Spinal cord (tissue), 9 donors: ENCODE measurements at regions not wholly inside any gene's neighbourhood (a gene's known extent, or its start where the extent isn't known, plus 50 kb on each side); places are given as distances from the start of the nearest gene placed in this dataset.

Experiments
- DNase-seq, 6 donors: peaks; one replicate each; pipeline versions ENCODE4 v3.0.0 to v3.0.0-alpha.2; 2013 to 2015; ENCODE audit warnings: low spot score in 6 of 6, low read depth in 4 of 6
- H3K27ac ChIP-seq: one replicate; pipeline ENCODE4 v1.5.1; 2013; ENCODE audit warnings: low read depth, low read length, control low read depth
- H3K27me3 ChIP-seq: one replicate; pipeline ENCODE4 v1.6.1; 2013; ENCODE audit warnings: low read length; ENCODE audit not compliant: control insufficient read depth, insufficient read depth
- H3K36me3 ChIP-seq: one replicate; pipeline ENCODE4 v1.6.1; 2013; ENCODE audit warnings: low read length; ENCODE audit not compliant: control insufficient read depth, insufficient read depth
- H3K4me1 ChIP-seq: one replicate; pipeline ENCODE4 v1.6.1; 2013; ENCODE audit warnings: low read length; ENCODE audit not compliant: control insufficient read depth, insufficient read depth
- H3K4me3 ChIP-seq: one replicate; pipeline ENCODE4 v1.5.1; 2013; ENCODE audit warnings: low read depth, low read length, control low read depth
- H3K9me3 ChIP-seq: one replicate; pipeline ENCODE4 v1.6.1; 2013; ENCODE audit warnings: low read length; ENCODE audit not compliant: control insufficient read depth, insufficient read depth
- WGBS: methylation state at CpG from one replicate; pipeline ENCODE4 v1.1.5; 2013; ENCODE audit warnings: missing lambda C conversion rate; ENCODE audit not compliant: insufficient coverage; 5-methylcytosine and 5-hydroxymethylcytosine counted together
- donor health status: healthy.

DNA sequence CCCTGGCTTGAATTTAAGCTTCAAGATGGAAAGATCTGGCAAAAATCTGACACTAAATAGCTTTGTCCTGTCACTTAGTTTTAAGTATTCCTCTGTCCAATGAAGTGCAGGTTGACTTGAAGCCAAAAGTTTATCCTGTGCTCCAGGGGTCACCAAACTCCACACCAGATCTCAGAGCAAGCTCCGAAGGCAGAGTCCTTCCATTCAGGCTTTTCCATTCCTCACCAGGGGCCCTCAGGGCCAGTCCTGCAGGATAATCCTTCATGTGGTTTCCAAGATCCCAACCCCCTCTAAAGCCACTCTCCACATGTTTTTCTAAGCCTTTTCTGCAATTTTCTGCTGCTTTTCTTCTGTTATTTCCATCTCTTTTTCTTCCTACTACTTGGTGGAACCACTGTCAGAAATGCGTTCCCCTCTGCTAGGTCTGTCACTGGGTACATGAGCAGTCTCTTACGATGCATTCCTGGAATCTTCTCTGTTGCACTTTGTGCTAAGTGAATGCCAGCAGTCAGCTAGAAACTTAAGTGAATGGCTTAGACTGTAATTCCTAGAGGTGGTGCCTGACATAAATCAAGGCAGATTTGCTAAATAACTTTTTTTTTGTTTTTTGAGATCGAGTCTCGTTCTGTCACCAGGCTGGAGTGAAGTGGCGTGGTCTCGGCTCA, 251.4 kb downstream of the MSRB3 start:
- Histone ChIP-seq H3K27me3 (no peaks in the 10 kb centered on the region), H3K27ac (no peak overlapping the region), H3K4me3 (no peak overlapping the region), H3K4me1 (peaks cover 13% of the 10 kb centered on the region), H3K36me3 (no peaks in the 10 kb centered on the region), H3K9me3 (no peaks in the 10 kb centered on the region)
- WGBS: 78% methylated on average over 5 of the region's 7 CpGs
- DNase-seq: no peak

- H3K4me1 ChIP-seq: peaks cover 13% of the 10 kb centered on the region
- 100% methylated on average over 1 of the region's 2 CpGs for WGBS
- no peak overlapping the region for H3K4me3 ChIP-seq
- H3K27ac ChIP-seq: no peak overlapping the region
- no peaks in the 10 kb centered on the region for H3K9me3 ChIP-seq
- no peaks in the 10 kb centered on the region for H3K27me3 ChIP-seq
- no peak for DNase-seq
- no peaks in the 10 kb centered on the region for H3K36me3 ChIP-seq
Observed at GRCh38 chr12:65532162-65532561, 253.7 kb downstream of the MSRB3 start.

DNA sequence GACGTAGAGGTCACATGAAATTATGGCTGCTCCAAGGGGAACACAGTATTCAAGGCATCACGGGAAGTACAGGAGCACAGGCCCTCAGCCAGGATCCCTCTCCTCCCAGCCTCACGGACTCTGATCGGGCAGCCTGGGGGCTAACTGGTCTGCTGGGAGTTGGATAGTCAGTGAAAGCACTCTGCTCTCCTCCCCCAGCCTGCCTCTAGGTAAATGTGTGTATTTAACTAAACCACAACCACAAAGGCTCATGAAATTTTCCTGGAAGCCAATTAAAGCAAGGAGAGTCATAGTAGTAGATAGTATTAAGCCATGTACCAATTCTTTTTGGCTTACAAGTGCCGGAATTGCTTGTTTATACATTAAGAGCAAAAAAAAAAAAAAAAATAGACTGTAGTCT, 254.3 kb downstream of the MSRB3 start:
- no peak overlapping the region for H3K4me3 ChIP-seq
- peaks cover 13% of the 10 kb centered on the region for H3K4me1 ChIP-seq
- WGBS: no CpG with 5 or more reads among the region's 5 CpGs
- H3K27me3 ChIP-seq: no peaks in the 10 kb centered on the region
- peak in 2 of 6 donors; percentile 9 to 58 for DNase-seq
- H3K36me3 ChIP-seq: no peaks in the 10 kb centered on the region
- H3K9me3 ChIP-seq: no peaks in the 10 kb centered on the region
- peak overlapping the region; percentile 11 for H3K27ac ChIP-seq

DNA sequence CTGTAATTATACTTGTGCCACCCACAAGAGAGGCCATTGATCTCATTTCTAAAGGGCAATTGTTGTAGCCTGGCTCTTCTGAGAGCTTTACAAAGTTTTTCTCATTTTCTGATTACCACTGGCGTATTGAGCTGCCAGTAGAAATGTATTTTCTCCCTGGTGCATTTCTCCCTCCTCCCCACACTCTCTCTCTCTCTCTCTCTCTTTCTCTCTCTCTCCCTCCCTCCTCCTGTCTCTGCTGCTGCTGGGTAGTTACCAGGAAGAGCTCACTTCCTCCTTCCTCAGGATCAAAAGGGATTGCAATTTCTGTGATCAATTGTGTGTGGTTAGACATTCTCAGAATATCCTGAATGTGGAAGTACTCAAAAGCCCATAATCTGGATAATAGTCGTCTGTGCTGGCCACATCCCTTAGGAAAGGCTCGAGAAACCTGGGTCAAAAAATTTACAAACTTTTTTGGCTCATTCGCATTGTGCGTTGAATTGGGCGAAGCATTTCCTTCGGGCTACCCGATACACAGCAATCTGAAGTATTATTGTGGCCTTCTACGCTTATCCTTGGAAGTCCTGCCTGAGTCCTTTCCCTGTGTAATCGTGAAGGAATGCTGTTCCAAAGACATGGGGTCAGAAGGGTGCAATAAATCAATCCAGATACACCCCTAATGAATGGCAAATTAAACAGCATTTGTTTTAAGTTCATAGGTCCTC, 254.8 kb downstream of the MSRB3 start:
- Histone ChIP-seq H3K4me3 (no peak overlapping the region), H3K9me3 (no peaks in the 10 kb centered on the region), H3K36me3 (no peaks in the 10 kb centered on the region), H3K27me3 (no peaks in the 10 kb centered on the region), H3K27ac (peak overlapping the region; percentile 11), H3K4me1 (peaks cover 13% of the 10 kb centered on the region)
- peak in 1 of 6 donors; percentile 38 for DNase-seq
- 29% methylated on average over 4 of the region's 10 CpGs for WGBS

DNA sequence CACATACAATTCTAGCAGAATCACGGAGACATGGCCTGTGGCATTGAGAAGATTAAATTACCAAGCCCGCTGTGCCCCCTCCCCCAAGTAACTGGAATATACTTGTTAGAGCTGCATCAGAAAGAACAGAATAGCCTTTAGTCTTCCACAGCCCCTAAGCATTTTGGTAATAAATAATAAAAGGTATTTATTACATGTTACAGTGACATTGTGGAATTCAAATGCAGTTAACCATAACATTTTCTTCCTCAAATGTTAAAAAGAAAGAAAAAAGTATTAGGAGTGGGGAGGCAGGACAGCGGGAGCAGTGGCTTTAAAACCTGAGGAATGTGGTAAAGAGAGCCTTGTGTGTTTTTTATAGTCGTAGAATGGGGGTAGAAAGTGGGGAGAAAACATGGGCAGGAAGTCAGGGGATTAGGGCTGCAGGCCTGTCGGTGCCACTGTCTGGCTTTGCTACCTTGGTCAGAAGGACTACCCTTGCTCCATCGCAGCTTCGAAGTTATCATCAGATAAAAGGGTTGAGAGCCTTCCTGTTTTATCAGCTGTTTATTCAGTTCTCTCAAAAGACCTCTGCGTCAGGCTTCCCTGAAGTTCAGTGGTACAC, 255.9 kb downstream of the MSRB3 start:
- H3K4me1 ChIP-seq: peaks cover 13% of the 10 kb centered on the region
- H3K27ac ChIP-seq: no peak overlapping the region
- H3K27me3 ChIP-seq: no peaks in the 10 kb centered on the region
- no peaks in the 10 kb centered on the region for H3K9me3 ChIP-seq
- no peak overlapping the region for H3K4me3 ChIP-seq
- no peak for DNase-seq
- 76% methylated on average over 6 of the region's 8 CpGs for WGBS
- no peaks in the 10 kb centered on the region for H3K36me3 ChIP-seq

GRCh38 chr12:65535946-65536345, 257.5 kb downstream of the MSRB3 start:
- Histone ChIP-seq H3K4me1 (peaks cover 13% of the 10 kb centered on the region), H3K9me3 (no peaks in the 10 kb centered on the region), H3K27ac (no peak overlapping the region), H3K27me3 (no peaks in the 10 kb centered on the region), H3K36me3 (no peaks in the 10 kb centered on the region), H3K4me3 (no peak overlapping the region)
- no peak for DNase-seq
- 100% methylated on average over 1 of the region's 2 CpGs for WGBS

DNA sequence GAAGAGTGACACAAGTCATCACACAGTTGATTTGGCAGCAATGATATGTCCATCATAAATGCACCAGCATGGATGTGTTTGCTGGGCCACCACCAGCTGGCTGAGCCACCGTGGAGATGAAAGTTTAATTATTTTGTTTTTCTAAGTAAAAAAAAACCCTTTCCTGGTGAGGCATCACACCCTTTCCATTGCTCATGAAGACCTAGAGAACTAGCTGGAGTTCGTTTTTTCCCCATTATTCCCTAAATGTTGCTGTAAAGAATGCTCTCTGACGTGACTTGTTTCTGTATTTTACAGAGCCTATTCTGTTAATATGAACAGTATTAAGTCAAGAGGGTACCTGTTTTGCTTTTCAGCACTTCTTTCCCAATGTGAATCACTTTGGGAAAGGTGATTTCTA, 257.9 kb downstream of the MSRB3 start:
- no peaks in the 10 kb centered on the region for H3K36me3 ChIP-seq
- H3K4me1 ChIP-seq: peaks cover 13% of the 10 kb centered on the region
- DNase-seq: no peak
- H3K27me3 ChIP-seq: no peaks in the 10 kb centered on the region
- no CpG with 5 or more reads among the region's 3 CpGs for WGBS
- H3K27ac ChIP-seq: no peak overlapping the region
- H3K9me3 ChIP-seq: no peaks in the 10 kb centered on the region
- no peak overlapping the region for H3K4me3 ChIP-seq

DNA sequence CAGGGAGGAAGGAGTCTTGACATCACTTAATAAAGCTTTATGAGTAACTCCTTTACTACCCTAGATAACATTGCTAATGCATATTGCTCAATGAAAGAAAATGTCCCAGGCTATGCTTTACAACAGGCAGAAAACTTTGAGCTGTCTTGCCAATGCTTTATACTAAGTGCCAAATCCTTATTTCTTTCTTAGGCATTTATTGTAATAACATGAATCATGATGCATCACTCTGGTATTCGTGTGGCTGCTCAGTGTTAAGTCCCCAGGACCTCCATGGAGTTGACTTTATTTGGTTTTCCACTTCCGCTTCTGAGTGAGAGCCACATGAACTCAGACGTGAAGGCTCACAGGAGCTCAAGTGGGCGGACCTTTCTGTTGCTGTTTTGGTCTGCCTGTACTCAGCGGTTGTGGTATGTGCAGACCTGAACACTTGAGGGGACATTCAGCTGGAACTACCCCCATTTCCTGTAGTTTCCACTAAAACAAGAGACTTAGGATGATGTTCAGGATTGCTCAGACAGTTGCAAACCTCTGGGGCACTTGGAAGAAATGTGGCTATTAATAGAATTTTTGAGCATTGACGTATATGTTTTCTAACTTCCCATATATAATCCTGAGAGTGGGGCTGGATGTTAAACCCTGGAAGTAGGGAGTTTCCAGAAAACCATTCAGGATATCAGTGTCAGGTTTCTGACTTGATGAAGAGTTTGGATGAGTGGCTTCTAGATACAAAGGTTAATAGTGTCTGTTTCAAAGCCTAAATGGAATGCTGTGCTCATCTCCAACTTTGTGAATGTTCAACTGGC, 258.6 kb downstream of the MSRB3 start:
- 47% methylated on average over 2 of the region's 6 CpGs for WGBS
- H3K4me1 ChIP-seq: peaks cover 13% of the 10 kb centered on the region
- DNase-seq: peak in 1 of 6 donors; percentile 31
- H3K4me3 ChIP-seq: no peak overlapping the region
- H3K27ac ChIP-seq: no peak overlapping the region
- H3K36me3 ChIP-seq: no peaks in the 10 kb centered on the region
- H3K9me3 ChIP-seq: no peaks in the 10 kb centered on the region
- H3K27me3 ChIP-seq: no peaks in the 10 kb centered on the region

DNA sequence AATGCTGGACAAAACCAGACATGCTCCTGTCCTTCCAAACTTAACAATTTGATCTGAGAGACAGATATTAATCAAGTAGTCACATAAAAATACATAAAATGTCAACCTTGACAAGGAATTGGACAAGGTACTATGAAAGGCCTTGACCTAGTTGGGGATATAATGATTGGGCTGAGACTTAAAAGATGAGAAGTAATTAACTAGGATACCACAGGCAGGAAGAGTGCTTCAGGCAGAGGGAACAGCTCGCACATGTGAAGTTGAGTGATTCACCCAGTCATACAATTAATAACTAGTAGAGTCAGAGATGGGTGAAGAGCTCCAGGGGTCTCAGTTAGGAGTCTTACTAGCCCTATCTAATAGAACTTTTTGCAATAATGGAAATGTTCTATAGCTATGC, 259.5 kb downstream of the MSRB3 start:
- H3K27me3 ChIP-seq: no peaks in the 10 kb centered on the region
- H3K4me1 ChIP-seq: peaks cover 9% of the 10 kb centered on the region
- no CpG with 5 or more reads among the region's 1 CpG for WGBS
- no peak for DNase-seq
- H3K4me3 ChIP-seq: no peak overlapping the region
- H3K27ac ChIP-seq: no peak overlapping the region
- H3K9me3 ChIP-seq: no peaks in the 10 kb centered on the region
- no peaks in the 10 kb centered on the region for H3K36me3 ChIP-seq
